HG02642 (cell line): ENCODE measurements at regions not wholly inside any gene's neighbourhood (a gene's known extent, or its start where the extent isn't known, plus 50 kb on each side); places are given as distances from the start of the nearest gene placed in this dataset.
"Not testable (repeated sequence)": the region's sequence is repeated elsewhere in the genome, so short reads cannot be mapped to it uniquely, and the experiment has no call there.

Experiments used
- ATAC-seq: cut with Tn5 transposase; IDR thresholded peaks from one replicate; pipeline ENCODE4 v1.9.1; 2021; ENCODE audit warnings: mild to moderate bottlenecking; ENCODE audit not compliant: unreplicated experiment, poor library complexity

DNA sequence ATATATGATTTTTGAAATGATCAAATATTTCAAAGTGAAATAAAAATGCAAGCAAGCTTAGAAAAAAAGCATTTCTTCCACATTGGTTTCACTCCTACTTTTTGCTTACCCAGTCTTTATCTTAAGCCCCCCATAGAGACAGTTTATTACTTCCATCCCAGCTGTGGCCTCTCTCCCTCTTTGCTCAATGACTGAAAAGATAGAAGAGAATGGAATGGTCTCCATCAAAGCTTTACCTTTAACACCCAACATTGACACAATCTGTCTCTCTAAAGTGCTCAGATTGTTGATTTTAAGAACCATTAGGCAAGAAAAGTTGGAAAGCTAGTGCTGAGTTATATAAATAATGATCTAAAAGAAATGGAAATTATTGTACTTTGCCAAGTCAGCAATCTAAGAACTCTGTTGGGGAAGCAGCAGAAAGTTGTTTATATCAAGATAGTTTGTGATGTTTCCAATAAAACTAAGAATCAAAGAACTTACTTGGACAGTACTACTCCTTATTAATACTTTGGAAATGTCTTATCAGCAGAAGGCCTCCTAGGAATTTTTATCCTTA lies 277.5 kb upstream of the NREP start:
- no peak for ATAC-seq

DNA sequence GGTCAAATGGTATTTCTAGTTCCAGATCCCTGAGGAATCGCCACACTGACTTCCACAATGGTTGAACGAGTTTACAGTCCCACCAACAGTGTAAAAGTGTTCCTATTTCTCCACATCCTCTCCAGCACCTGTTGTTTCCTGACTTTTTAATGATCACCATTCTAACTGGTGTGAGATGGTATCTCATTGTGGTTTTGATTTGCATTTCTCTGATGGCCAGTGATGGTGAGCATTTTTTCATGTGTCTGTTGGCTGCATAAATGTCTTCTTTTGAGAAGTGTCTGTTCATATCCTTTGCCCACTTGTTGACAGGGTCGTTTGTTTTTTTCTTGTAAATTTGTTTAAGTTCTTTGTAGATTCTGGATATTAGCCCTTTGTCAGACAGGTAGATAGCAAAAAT lies 269.9 kb upstream of the NREP start:
- ATAC-seq: not testable (repeated sequence)

DNA sequence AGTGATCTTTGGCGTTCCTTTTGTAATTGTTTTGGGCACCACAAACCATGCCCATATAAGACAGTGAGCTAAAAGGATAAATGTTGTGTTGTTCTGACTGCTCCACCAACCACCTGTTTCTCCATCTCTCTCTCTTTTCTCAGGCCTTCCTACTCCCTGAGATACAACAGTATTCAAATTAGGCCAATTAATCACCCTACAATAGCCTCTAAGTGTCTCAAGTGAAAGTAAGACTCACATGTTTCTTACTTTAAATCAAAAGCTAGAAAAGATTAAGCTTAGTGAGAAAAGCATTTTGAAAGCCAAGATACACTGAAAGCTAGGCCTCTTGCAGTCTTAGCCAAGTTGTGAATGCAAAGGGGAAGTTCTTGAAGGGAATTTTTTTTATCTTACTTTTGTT lies 268.8 kb upstream of the NREP start:
- no peak for ATAC-seq

DNA sequence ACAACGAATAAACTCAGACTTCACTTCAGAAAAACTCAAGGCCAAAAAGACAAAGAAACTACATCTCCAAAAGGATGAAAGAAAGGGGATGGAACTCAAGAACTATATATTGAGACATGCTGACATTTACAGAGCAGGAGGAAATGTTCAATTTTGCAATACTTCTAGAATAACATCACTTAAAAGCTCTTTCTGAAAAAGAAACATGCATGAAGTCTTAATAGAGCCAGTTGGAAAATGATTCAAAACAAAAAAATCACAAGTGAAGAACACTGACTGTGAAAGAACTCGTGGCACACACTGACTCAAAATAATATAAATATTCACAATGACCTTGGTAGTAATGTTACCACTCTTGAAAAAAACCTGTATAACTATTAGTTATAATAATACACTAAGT lies 267.8 kb upstream of the NREP start:
- no peak for ATAC-seq

DNA sequence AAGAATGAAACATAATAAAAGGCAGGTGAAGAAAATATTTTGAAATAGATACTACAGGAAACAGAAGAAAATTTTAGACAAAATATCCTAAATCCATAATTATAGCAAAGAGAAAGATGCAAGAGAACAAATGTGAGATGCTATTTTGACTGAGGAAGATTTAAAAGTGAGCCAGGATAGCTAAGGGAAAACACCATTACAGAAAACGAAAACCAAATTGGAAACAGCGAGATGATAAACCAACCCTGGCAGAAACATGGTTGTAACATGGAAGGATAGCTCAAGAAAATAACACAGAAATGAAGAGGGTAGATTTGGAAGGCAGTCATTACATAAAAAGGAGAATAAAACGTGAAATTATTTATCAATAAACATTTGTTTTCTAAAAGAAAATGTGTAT lies 267.2 kb upstream of the NREP start:
- ATAC-seq: no peak

DNA sequence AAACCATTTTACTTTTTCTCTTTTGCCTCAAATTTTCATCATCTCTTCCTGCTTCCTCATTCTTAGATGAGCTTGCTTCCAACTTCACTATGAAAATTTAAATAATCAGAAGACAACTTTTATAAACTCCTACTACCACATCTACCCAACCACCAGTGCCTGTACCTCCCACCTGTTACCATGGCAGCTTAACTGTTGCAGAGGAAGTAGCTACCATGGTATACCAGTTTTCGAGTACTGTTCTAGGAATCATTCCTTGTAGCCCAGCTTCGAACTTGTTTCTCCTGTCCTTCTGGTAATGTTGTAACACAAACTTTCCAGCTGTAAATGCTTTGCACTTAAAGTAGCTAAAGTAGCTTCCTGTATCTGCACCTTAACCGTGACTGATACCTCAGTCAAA lies 266.8 kb upstream of the NREP start:
- no peak for ATAC-seq

DNA sequence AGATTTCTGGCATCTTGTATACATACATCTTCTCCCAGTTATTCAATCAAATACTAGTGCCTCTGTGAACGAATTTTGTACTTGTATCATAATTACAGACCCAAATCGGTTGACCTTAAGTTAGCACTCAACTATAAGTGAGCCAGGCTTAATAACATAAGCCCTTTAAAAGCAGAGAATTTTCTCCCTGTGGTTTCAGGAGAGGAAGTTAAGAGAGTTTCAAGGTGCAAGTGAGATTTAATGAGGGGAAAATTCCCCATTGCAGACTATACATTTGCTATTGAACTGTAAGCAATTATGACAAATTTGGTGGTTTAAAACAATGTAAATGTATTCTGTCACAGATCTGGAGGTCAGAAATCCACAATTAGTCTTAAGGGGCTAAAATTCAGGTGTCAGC lies 261.9 kb upstream of the NREP start:
- ATAC-seq: no peak

DNA sequence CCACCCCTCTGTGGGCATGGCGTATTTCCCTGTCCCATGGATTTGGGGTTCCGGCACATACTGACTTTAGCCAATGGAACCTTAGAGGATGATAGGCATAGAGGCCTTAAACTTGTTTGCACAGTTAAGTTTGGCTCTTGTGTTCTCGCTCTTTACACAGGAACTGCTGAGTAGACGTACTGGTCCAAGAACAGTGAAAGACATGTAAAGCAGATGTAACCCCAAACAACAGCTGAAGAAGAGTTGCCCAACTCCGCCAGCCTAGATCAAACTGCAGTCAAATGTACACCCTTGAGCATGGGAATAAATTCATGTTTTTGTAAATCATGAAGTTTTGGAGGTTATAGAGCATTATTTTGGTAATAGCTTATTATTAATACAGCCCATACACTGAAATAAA lies 260.0 kb upstream of the NREP start:
- ATAC-seq: no peak

DNA sequence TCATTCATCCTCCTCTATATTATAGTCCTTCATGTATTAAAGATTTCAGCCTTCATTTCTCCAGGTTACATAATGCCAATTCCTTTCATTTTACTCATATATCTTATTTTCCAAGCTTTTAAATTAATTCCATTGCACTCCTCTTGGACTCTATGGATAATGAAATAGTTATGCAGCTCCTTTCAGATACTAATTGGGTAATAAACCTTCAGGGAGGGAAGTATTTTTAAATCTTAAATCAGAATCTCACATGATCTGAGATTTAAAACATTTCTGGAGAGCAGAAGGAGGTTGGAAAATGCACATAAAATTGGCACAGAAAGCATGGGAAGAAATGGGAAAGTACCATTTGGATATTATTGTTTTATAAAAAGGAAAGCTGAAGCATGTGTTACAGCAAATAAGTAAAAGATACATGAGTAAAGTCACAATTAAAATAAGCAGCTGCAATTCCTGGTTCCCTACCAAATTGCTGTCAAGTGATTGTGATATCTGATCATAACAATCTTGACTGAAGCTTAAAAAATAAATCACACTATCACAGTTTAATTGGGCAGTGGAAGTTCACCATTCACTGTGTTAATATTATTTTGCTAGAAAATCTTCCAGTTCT lies 257.9 kb upstream of the NREP start:
- ATAC-seq: no peak

DNA sequence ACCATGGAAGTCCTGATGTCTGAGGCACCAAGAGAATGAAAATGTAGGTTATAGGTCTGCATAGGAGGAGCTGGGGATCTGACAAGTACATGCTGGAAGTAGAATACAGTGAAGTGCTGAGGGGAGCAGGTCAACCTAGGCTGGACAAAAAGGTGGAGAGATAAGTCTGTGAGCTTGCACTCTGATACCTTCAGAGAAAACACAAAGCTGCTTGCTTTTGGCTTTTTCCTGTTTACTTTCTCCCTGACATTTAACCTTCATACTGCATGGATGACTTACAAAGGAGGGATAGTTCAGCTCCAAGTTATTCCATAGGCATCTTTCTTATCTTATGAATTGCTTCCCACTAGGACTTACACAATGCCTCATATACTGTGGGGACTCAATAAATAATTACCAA lies 256.7 kb upstream of the NREP start:
- no peak for ATAC-seq

DNA sequence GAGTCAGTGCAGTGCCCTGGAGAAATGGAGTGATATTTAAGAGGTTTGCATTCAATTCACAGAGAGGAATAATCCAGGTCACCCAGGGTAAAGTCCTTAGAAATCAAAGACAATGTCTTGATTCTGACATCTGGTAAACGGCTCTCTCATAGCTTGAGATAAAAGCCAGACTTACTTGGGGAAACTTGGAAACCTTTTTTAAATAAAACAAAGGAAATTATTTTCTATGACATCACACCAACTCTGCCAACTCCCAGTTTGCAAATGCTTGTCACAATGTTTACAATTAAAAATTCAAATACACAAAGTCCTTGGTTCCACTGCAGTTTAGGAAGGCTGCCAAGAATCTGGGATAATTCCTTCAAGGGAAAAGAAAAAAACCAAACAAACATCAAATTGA lies 255.1 kb upstream of the NREP start:
- ATAC-seq: no peak

DNA sequence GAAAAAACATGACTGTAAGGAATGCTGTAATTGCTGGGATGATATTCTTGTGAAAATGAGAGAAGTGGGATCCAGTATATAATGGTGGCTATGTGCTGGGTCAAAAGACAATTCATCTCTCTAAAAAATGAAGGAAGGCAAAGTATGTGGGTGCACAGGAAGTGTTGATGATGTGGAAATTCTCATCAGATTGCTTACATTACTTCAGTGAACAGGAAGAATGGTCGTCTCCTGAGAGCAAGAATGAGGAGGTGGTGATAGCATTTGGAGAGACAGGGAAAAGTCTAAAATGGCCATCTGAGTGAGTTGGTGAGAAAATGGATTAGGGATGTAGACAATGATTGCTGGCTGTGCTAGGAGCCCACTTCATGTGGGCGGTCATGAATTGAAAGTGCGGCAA lies 253.5 kb upstream of the NREP start:
- ATAC-seq: no peak

DNA sequence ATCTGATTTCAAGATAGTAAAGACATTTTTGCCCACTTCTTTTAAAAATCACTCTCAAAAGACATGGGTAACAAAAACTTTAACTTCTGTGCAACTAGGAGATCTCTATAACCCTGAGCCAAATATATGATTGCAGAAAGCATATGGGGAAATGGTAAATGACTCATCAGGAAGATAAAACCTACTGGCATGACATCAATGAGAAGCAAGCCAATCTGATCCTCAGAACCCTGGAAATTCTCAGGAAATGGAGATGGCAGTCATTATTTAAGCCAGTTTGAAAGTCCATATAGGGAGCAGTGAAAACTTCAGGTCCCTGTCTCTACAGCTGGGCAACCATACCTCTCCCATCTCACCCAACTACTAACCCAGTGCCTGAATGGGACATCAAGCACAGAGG lies 249.7 kb upstream of the NREP start:
- no peak for ATAC-seq

DNA sequence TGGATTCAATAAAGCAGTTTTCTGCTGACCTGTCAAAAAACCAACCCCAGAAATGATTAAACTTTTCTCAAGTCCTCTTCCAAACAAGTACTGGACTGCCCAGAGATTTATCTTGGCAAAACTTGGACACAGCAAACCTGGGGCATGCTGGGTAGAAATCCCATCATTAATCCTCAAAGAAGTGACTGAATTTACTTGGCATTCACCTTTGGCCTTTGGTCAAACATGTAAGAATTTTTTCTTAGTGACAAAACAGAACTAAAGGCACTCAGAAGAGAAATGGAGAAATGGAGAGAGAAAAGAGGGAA lies 248.6 kb upstream of the NREP start:
- no peak for ATAC-seq

DNA sequence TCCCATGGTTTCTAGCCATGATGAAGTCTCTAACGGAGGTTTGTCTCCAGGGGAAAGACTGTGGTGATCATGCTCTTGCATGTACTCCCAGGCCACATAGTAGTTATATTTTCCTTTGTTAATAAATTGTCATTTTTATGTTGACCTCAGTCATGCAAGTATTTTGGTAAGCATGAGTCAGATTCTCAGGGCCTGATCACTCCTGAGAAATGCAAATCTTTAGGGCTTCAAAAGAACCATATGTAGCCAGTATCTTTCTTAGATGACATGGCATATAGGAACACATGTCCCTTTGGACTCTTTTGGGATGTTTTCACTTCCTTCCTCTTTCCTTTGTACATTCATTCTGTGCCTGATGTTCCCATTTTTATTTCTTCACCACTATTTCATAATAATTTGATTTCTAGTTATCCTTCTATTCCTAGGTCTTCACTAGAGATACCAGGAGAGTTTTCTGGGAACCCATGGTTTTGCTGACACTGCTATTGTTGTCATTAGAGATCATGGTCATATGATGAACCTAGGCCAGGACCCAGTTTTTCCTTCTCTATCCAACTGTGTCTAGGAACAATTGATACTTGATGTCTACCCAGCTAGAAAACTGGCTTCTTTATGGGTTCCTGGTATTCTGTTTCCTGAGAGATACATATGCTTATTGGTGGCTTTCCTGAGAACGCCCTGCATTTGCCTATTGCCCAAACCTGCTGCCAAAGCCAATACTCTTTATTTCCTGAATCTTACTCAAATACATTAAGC lies 248.1 kb upstream of the NREP start:
- ATAC-seq: peak; percentile 88

DNA sequence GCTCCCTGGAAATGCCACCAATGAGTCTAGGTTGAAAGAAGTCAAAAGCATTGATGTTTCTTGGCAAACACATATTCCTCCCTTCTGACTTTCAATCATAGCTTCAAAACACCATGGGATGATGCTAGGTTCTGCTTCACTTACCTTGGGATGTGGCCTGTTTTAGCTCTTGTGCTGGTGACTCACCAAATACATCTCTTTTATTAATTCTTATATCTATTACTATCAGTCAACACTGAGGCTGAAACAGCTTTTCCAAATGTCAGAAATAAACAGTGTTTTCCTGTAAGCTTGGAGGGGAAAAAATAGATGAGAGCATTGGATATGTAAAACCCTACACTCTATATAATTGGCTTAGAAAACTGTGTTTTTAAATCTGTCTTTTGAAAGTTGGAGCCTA lies 245.4 kb upstream of the NREP start:
- no peak for ATAC-seq

DNA sequence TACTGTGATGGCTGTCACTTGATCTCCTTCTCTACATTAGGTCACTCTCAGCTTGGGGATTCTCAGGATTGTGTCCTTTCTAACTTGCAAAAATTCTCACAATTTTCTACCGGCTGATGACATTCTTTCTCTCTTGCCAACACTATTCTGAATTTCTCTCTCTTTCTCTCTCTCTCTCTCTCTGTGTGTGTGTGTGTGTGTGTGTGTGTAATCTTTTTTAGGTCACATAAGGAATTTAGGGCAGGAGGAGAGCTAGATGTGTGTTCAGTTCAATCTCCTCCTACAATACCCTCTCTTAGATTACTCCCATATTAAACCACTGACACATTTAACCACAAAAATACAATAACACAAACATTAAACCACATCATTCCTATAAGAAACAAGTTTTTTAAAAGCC lies 242.3 kb upstream of the NREP start:
- no peak for ATAC-seq

DNA sequence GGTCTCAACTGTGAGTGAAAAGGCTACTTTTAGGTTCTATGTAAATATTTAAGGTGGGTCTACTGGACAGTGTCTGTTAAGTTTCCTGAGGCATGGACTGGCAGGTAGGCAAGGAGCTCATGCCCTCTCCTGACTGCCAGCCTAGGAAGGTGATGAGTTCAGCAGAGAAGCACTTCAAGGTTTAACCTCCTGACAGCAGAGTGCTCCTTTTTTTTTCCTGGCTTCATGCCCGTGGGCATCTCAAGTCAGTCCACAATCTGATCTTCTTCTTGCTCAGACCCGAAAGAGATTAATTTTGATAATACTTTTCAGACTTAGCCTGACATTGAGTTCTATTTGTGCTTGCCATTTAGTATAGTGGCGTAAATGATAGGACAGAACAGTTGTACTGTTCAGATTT lies 241.9 kb upstream of the NREP start:
- no peak for ATAC-seq

DNA sequence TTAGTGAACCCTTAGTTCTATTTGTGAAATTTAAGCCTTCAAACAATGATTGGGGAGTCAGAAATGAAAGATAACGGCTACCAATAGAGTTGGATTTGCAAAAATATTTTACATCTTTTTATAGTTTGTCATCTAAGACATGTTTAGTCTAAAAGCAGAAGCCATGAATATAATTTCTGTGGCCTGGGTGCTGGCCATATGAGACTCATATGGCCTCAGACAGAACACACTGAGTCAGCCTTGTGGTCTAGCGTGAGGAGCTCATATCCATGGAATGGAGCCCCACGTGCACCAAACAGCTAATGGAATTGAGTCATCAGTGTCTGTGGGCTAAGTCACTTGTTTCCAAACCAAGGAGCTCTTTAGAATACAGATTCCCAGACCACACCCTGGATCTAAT lies 240.7 kb upstream of the NREP start:
- no peak for ATAC-seq

DNA sequence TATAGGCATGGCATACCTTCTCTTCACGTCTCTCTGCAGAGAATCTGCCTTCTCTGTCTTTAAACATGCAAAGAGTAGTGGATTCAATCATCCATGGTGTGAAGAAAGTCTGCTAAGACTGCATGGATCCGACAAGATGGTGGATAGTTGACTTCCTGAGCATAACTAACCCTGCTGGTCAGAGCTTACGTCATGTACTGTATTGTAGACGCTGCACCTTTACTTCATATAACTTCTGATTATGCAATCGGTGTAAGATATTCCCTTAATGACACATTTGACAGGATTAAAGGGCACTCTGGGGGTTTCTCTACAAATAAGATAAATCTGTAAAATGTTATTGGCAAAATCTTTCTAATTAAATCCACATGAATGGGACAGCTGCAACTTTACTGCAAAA lies 240.3 kb upstream of the NREP start:
- no peak for ATAC-seq

DNA sequence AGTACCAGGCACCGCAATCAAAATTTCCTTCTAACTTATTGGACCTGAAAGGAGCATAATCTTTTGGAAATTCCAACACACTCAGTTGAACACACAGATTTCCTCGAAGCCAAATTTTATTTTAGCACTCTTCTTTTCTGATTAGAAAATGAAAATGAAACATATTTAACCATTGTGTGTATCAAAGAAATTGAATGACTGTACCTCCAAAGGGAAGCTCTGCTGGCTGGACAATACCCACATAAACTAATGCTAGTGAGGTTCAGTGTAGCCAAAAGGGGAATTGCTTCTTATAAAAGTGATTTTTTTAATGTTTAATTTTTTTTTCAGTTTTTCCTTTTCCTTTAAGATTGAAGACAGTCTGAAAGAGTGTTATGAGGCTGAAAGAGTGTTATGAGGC lies 239.6 kb upstream of the NREP start:
- ATAC-seq: no peak

DNA sequence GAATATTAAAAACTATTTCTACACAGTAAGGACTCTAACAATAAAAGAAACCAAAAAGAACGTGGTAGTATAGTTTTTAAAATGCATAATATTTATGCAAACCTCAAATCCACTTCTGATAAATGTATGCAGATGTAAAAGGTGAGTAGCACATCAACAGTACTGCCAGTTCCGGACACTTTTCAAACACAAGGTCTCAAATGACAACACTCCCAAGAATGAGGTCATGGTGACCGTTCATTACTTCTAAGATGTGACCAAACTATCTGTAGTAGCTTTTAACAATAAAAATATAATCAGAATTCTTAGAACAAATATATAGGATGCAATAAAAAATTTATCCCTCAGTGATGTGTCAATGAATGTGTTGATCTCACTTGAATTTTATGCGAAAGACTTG lies 238.7 kb upstream of the NREP start:
- no peak for ATAC-seq
